Uterus (tissue), 2 donors: ENCODE measurements at regions not wholly inside any gene's neighbourhood (a gene's known extent, or its start where the extent isn't known, plus 50 kb on each side); places are given as distances from the start of the nearest gene placed in this dataset.
A peak's percentile ranks its signal among the peaks of the same experiment; 100 is the strongest.

Experiments used
- CTCF ChIP-seq, 4 experiments: fragments of 200-600 bp in 2 of 4; fragments of 450-650 bp in 2 of 4; sonication (generic) in 2 of 4; IDR thresholded peaks; one replicate each; pipeline ENCODE4 v1.5.1; 2016 to 2019; ENCODE audit warnings: antibody characterized with exemption in 4 of 4, mild to moderate bottlenecking in 2 of 4, moderate library complexity in 1 of 4
- POLR2A ChIP-seq, 2 donors: fragments of 450-650 bp; IDR thresholded peaks; one replicate each; pipeline ENCODE4 v1.6.1; 2016; ENCODE audit warnings: antibody characterized with exemption in 2 of 2, mild to moderate bottlenecking in 1 of 2, moderate library complexity in 1 of 2

GRCh38 chr20:43388268-43389002 is 69.3 kb upstream of the SRSF6 start:
- TF ChIP-seq POLR2A (IDR thresholded peaks at IDR 0.05) (no peak), CTCF (IDR thresholded peaks at IDR 0.05) (peak in 1 of 4 experiments; percentile 7)
